Kidney epithelial cell (primary cell): ENCODE measurements at regions not wholly inside any gene's neighbourhood (a gene's known extent, or its start where the extent isn't known, plus 50 kb on each side); places are given as distances from the start of the nearest gene placed in this dataset.
A peak's percentile ranks its signal among the peaks of the same experiment; 100 is the strongest.
"Not testable (repeated sequence)": the region's sequence is repeated elsewhere in the genome, so short reads cannot be mapped to it uniquely, and the experiment has no call there.

ENCODE experiments used
- DNase-seq: peaks from one replicate; pipeline ENCODE4 v3.0.0-alpha.2; 2010; ENCODE audit warnings: low read depth
- H3K27me3 ChIP-seq: 2 replicates; pipeline ENCODE4 v1.6.0; 2011; ENCODE audit warnings: low read length; ENCODE audit not compliant: control insufficient read depth, insufficient read depth
- H3K36me3 ChIP-seq: 2 replicates; pipeline ENCODE4 v1.5.1; 2011; ENCODE audit warnings: low read length; ENCODE audit not compliant: control insufficient read depth, insufficient read depth
- H3K4me3 ChIP-seq: 2 replicates; pipeline ENCODE4 v1.5.1; 2011; ENCODE audit warnings: low read depth, mild to moderate bottlenecking, control low read depth, low read length
- TF ChIP-seq, protein P1 (sequence below): IDR thresholded peaks from 2 replicates; pipeline ENCODE4 v1.5.1; 2011; ENCODE audit warnings: mild to moderate bottlenecking, moderate library complexity, low read length, control low read depth, inconsistent platforms; ENCODE audit not compliant: insufficient read depth, poor library complexity, severe bottlenecking

DNA sequence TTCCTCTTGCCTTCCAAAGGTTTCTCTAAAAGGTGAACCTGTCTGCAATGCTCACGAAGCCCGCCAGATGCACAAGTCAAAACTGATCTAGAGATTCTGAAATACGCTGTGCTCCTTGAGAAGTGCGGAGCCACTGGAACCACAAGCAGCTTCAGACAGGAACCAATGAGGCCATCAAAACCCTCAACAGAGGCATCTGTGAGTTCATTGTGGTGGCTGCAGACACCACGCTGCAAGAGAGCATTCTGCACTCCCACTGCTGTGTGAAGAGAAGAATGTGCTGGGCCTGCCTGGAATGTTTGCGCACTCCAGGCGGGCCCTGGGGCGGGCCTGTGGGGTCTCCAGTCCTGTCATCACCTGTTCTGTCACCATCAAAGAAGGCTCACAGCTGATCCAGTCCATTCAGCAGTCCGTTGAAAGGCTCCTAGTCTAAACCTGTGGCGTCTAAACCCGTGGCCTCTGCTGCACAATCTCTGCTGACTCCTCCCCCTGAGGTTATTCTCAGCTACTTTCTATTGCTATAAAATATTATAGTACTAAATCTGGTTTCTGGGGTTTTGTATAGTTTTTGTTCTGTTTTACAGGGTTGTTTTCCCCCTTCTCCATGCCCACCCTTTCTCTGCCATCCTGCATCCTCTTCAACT, 187.4 kb downstream of the FAM72C start:
- DNase-seq, H3K4me3 ChIP-seq, H3K27me3 ChIP-seq, H3K36me3 ChIP-seq: not testable (repeated sequence)

DNA sequence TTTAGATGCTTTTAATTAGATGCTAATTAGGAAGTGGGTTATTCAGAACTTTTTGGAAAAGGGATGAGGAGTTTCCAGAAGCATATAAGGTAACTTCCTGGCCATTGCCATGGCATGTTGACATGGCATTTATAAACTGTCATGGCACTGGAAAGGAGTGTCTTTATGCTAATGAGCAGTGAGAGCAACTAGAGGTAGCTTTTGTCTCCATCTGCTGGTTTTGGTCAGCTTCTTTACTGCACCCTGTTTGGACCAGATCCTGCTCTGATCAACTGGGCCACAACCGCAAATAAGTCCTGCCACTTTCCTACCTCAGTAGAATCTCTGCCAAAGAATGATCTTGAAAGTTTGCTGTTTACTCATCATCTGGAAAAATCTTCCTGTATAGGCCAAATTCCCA, 193.6 kb downstream of the FAM72C start:
- H3K36me3 ChIP-seq, H3K4me3 ChIP-seq, DNase-seq, H3K27me3 ChIP-seq: not testable (repeated sequence)

DNA sequence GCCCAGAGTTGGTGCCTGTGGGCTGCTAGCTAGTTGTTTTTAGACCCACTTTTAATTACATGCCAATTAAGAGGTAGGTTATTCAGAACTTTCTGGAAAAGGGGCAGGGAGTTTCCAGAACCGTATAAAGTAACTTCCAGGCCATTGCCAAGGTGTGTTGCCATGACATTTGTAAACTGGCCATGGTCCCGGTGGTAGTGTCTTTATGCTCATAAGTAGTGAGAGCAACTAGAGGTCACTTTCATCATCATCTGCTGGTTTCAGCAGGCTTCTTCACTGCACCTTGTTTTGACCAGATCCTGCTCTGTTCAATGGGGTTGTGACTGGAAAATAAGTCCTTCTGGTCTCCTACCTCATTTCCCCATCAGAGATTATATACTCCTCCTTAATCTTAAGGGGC, 207.0 kb downstream of the FAM72C start:
- not testable (repeated sequence) for H3K27me3 ChIP-seq, H3K4me3 ChIP-seq, DNase-seq, H3K36me3 ChIP-seq

DNA sequence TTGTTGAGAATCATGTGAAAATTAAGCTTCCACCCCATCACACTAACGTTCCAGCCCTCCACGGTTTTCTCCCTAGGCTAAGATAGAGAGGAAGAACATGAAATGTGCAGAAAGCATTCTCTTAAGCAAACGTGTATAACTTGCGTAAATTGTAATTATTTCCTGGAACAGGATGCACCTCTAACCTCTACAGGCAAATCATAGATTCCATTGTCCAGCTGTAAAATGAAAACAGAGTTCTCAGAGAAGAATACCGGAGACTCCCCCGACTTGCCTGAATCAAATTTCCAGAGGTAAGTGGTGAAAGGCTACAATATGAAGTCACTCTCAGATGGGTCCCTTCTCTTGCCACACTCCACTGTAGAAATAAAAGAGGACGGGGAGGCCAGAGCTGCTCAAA, 211.4 kb downstream of the FAM72C start:
- not testable (repeated sequence) for H3K27me3 ChIP-seq, H3K4me3 ChIP-seq, DNase-seq, H3K36me3 ChIP-seq

DNA sequence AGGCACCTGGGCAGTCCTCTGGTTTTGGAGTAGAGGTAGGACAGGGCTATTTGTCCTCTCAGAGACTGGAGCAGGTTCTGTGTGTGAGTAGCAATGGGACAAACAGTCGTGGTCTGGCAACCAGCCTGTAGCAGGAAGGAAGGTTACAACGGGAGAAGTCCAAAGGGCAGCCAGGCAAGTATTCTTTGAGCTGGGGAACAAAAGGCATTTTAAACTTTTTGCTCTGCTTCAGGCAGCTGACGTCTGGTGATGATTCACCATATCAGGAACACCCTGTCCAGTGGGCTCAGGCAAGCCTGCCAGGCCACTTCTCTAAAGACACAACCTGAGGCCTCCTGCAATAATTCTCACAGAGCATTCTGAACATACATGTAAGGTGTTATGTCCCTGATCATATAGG, 215.8 kb downstream of the FAM72C start:
- not testable (repeated sequence) for DNase-seq, H3K36me3 ChIP-seq, H3K27me3 ChIP-seq, H3K4me3 ChIP-seq

DNA sequence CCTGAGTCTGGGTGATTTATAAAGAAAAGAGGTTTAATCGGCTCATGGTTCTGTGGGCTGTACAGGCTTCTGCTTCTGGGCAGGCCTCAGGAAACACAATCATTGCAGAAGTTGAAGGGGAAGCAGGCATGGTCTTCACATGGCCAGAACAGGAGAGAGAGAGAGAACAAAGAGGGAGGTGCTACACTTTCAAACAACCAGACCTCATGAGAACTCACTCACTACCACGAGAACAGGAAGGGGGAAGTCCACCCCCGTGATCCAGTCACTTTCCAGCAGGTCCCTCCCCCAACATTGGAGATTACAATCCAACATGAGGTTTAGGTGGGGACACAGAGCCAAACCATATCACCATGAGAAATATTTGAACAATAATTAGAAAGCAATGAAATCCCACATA, 222.9 kb downstream of the FAM72C start:
- H3K36me3 ChIP-seq = no peaks in the 10 kb centered on the region
- TF ChIP-seq, protein P1, sequence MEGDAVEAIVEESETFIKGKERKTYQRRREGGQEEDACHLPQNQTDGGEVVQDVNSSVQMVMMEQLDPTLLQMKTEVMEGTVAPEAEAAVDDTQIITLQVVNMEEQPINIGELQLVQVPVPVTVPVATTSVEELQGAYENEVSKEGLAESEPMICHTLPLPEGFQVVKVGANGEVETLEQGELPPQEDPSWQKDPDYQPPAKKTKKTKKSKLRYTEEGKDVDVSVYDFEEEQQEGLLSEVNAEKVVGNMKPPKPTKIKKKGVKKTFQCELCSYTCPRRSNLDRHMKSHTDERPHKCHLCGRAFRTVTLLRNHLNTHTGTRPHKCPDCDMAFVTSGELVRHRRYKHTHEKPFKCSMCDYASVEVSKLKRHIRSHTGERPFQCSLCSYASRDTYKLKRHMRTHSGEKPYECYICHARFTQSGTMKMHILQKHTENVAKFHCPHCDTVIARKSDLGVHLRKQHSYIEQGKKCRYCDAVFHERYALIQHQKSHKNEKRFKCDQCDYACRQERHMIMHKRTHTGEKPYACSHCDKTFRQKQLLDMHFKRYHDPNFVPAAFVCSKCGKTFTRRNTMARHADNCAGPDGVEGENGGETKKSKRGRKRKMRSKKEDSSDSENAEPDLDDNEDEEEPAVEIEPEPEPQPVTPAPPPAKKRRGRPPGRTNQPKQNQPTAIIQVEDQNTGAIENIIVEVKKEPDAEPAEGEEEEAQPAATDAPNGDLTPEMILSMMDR = no peak
- no peak overlapping the region for H3K4me3 ChIP-seq
- DNase-seq = no peak
- no peaks in the 10 kb centered on the region for H3K27me3 ChIP-seq

DNA sequence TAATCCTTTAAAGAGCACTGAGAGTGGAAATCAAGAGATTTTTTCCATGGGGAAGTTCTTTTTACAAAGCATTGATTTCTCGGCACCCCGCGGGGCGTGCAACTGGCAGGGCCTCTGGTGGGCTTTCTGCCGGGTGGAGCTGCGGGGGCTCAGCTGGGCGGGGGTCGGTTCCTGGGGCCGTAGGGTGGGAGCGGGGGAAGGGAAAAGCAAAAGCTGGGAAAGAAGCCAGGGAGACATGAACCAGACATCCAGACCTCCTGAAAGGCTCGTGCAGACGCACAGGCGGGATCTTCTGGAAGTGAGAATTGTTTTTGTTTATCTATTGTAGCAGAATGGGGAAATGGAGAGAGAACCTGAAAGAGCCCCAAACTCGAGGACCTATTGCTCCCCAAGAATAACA, 235.2 kb downstream of the FAM72C start:
- TF ChIP-seq, protein P1 = no peak
- Histone ChIP-seq H3K36me3 (no peaks in the 10 kb centered on the region), H3K27me3 (peaks cover 7% of the 10 kb centered on the region), H3K4me3 (peak overlapping the region; percentile 39)
- no peak for DNase-seq

DNA sequence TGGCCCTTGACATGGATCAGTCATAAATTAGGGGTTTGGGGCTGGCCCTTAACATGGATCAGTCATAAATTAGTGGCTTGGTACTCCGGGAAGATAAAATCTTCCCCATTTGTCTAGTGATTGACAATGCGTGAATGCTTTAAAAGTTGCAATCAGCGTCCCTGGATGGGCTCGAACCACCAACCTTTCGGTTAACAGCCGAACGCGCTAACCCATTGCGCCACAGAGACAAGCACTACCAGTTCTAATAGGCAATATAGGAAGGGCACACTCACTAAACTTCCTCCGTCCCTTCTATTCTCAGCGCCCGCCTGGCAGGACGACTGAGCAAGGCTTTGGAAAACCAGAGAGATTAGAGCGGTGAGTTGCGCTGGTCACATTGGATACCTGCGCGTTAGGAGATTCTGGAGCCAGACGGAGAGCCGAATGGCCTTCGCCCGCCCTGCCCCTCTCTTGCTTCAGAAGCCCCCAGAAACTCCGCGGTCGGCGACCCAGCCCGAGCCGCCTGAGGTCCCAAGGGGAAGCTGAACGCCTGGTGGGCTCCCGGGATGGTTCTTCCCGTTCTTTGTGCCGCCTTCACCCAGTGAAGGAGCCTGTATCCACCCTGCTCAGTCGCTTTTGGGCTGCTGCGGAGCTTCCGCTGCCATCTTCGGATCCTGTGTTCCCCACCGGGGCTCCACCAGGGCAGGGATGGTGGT, 235.9 kb downstream of the FAM72C start:
- TF ChIP-seq, protein P1 = no peak
- Histone ChIP-seq H3K4me3 (peak overlapping the region; percentile 39), H3K36me3 (no peaks in the 10 kb centered on the region), H3K27me3 (peaks cover 7% of the 10 kb centered on the region)
- DNase-seq = no peak

DNA sequence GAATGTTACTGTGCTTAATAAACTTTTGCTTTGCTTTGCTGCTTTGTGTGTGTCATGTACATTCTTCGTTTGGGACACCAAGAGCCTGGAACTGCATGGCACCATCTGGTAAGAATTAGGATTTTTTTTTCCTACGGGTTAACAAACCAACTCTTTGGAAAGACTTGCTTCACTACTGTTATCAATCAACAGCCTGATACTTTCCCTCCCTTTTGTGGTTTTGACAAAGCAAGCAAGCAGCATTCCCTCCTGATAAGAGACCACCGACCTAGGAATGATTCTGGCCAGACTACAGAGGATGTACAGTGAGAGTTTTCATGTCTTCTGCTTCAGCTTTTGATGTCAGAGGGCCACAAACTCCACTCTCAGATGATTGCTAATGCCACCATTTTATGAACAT, 237.5 kb downstream of the FAM72C start:
- DNase-seq, H3K4me3 ChIP-seq, H3K36me3 ChIP-seq, H3K27me3 ChIP-seq: not testable (repeated sequence)

DNA sequence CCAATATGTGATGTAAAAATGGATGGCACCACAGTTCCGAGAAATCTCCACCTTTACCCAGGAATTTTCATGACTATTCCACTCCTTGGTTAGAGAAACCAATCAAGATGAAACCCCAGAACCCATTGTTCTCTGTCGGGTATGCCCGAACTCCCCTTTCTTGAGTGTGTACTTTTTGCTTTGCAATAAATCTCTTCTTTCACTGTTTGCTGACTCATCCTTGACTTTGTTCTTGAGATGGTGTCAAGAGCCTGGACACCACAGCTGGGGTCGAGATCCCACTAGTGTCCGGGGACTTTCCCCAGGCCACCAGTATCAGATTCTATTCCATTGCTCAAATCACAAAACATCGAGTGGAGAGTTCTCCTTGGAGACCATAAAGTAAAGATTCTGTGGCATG, 240.9 kb downstream of the FAM72C start:
- H3K4me3 ChIP-seq, DNase-seq, H3K27me3 ChIP-seq, H3K36me3 ChIP-seq: not testable (repeated sequence)

DNA sequence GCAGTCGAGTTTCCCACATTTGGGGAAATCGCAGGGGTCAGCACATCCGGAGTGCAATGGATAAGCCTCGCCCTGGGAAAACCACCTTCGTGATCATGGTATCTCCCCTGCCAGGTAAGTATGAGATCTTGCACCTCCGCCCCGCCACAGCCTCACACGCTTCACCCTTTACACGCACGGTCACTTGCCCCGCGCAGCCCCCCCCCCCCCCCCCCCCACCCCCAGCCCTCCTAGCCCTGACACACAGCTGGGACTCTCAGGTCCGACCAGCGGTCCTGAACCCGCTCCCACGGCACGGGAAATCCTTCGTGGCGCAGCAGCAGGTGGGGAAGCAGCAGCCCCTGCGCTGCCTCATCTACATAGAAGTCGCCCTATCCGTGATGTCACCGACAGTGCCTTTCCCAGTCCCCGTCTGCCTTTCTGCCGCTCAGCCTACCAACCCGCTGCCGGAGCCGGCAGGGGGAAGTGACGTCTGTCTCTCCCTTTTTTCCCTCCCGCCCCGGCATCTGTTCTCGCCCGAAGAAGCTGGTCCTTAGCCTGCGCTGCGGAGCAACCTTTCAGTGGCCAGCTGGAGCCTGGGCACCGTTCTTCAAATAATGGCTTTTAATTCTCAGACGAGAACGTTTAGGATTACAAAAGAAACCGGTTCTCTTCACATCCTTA, 242.2 kb downstream of the FAM72C start:
- not testable (repeated sequence) for DNase-seq, H3K27me3 ChIP-seq, H3K36me3 ChIP-seq
- peak overlapping the region; percentile 20 for H3K4me3 ChIP-seq
